ENCODE measurements at regions not wholly inside any gene's neighbourhood (a gene's known extent, or its start where the extent isn't known, plus 50 kb on each side); places are given as distances from the start of the nearest gene placed in this dataset.

DNA sequence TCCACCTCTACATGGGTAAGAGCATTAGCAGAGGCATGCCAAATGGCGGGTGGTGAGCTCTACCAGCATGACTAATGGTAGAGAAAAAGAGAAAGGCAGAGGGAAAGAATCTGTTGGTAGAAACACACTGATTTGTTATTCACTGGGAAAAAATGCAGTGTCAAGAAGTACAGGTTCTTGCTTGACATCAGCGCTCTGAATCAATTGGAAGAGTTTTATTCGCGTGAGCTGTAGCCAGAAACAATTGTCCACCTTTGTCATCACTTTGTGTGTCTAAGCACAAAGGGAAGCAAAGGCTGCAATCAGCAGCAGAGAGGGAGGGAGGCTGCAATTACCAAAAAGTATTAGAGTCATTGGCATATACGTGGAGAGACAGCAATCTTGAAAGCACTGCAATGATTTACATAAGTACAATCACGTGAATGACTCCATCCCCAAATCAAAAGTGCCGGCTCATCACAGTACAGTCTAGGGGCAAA, 67.7 kb upstream of the HS3ST1 start:
- H3K36me3 ChIP-seq (ENCODE audit: insufficient read depth): no peaks in the 10 kb centered on the region
- DNase-seq (ENCODE audit: low spot score): no peak
- no peak for ATAC-seq

More for the DNA sequence above, 67.7 kb upstream of the HS3ST1 start:
- no peak overlapping the region for H3K4me2 ChIP-seq
- H3K4me1 ChIP-seq (ENCODE audit: insufficient read depth): no peaks in the 10 kb centered on the region
- no peaks in the 10 kb centered on the region for H3K79me2 ChIP-seq (replicated peaks; ENCODE audit: insufficient read depth)
- no peaks in the 10 kb centered on the region for H3K9me2 ChIP-seq (ENCODE audit: insufficient read depth)
- TF ChIP-seq, protein P1, sequence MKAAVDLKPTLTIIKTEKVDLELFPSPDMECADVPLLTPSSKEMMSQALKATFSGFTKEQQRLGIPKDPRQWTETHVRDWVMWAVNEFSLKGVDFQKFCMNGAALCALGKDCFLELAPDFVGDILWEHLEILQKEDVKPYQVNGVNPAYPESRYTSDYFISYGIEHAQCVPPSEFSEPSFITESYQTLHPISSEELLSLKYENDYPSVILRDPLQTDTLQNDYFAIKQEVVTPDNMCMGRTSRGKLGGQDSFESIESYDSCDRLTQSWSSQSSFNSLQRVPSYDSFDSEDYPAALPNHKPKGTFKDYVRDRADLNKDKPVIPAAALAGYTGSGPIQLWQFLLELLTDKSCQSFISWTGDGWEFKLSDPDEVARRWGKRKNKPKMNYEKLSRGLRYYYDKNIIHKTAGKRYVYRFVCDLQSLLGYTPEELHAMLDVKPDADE (IDR thresholded peaks at IDR 0.05): no peak
- TF ChIP-seq JUNB (IDR thresholded peaks at IDR 0.05; ENCODE audit: unreplicated experiment) (no peak), NANOG (IDR thresholded peaks at IDR 0.05; ENCODE audit: borderline replicate concordance) (no peak), CREB1 (CRISPR knock-in tag; IDR thresholded peaks at IDR 0.05; ENCODE audit: low read depth) (no peak), ZNF114 (CRISPR knock-in tag; IDR thresholded peaks at IDR 0.05) (no peak), EZH2phosphoT487 (IDR thresholded peaks at IDR 0.05; ENCODE audit: unreplicated experiment) (no peak), ZNF331 (CRISPR knock-in tag; IDR thresholded peaks at IDR 0.05; ENCODE audit: low read depth) (no peak), STAT1 (IDR thresholded peaks at IDR 0.05; ENCODE audit: unreplicated experiment) (no peak), EZH2 (IDR thresholded peaks at IDR 0.05; ENCODE audit: low read depth, unreplicated experiment) (no peak), POLR2AphosphoS5 (IDR thresholded peaks at IDR 0.05; ENCODE audit: low read depth) (no peak)
- TF ChIP-seq, protein P2, sequence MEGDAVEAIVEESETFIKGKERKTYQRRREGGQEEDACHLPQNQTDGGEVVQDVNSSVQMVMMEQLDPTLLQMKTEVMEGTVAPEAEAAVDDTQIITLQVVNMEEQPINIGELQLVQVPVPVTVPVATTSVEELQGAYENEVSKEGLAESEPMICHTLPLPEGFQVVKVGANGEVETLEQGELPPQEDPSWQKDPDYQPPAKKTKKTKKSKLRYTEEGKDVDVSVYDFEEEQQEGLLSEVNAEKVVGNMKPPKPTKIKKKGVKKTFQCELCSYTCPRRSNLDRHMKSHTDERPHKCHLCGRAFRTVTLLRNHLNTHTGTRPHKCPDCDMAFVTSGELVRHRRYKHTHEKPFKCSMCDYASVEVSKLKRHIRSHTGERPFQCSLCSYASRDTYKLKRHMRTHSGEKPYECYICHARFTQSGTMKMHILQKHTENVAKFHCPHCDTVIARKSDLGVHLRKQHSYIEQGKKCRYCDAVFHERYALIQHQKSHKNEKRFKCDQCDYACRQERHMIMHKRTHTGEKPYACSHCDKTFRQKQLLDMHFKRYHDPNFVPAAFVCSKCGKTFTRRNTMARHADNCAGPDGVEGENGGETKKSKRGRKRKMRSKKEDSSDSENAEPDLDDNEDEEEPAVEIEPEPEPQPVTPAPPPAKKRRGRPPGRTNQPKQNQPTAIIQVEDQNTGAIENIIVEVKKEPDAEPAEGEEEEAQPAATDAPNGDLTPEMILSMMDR (conservative IDR thresholded peaks at IDR 0.05; ENCODE audit: low read depth in 2 of 2): no peak
- TF ChIP-seq, protein P3, sequence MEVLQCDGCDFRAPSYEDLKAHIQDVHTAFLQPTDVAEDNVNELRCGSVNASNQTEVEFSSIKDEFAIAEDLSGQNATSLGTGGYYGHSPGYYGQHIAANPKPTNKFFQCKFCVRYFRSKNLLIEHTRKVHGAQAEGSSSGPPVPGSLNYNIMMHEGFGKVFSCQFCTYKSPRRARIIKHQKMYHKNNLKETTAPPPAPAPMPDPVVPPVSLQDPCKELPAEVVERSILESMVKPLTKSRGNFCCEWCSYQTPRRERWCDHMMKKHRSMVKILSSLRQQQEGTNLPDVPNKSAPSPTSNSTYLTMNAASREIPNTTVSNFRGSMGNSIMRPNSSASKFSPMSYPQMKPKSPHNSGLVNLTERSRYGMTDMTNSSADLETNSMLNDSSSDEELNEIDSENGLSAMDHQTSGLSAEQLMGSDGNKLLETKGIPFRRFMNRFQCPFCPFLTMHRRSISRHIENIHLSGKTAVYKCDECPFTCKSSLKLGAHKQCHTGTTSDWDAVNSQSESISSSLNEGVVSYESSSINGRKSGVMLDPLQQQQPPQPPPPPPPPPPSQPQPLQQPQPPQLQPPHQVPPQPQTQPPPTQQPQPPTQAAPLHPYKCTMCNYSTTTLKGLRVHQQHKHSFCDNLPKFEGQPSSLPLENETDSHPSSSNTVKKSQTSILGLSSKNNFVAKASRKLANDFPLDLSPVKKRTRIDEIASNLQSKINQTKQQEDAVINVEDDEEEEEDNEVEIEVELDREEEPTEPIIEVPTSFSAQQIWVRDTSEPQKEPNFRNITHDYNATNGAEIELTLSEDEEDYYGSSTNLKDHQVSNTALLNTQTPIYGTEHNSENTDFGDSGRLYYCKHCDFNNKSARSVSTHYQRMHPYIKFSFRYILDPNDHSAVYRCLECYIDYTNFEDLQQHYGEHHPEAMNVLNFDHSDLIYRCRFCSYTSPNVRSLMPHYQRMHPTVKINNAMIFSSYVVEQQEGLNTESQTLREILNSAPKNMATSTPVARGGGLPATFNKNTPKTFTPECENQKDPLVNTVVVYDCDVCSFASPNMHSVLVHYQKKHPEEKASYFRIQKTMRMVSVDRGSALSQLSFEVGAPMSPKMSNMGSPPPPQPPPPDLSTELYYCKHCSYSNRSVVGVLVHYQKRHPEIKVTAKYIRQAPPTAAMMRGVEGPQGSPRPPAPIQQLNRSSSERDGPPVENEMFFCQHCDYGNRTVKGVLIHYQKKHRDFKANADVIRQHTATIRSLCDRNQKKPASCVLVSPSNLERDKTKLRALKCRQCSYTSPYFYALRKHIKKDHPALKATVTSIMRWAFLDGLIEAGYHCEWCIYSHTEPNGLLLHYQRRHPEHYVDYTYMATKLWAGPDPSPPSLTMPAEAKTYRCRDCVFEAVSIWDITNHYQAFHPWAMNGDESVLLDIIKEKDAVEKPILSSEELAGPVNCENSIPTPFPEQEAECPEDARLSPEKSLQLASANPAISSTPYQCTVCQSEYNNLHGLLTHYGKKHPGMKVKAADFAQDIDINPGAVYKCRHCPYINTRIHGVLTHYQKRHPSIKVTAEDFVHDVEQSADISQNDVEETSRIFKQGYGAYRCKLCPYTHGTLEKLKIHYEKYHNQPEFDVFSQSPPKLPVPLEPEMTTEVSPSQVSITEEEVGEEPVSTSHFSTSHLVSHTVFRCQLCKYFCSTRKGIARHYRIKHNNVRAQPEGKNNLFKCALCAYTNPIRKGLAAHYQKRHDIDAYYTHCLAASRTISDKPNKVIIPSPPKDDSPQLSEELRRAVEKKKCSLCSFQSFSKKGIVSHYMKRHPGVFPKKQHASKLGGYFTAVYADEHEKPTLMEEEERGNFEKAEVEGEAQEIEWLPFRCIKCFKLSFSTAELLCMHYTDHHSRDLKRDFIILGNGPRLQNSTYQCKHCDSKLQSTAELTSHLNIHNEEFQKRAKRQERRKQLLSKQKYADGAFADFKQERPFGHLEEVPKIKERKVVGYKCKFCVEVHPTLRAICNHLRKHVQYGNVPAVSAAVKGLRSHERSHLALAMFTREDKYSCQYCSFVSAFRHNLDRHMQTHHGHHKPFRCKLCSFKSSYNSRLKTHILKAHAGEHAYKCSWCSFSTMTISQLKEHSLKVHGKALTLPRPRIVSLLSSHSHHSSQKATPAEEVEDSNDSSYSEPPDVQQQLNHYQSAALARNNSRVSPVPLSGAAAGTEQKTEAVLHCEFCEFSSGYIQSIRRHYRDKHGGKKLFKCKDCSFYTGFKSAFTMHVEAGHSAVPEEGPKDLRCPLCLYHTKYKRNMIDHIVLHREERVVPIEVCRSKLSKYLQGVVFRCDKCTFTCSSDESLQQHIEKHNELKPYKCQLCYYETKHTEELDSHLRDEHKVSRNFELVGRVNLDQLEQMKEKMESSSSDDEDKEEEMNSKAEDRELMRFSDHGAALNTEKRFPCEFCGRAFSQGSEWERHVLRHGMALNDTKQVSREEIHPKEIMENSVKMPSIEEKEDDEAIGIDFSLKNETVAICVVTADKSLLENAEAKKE (CRISPR knock-in tag; IDR thresholded peaks at IDR 0.05): no peak
- Mint-ChIP-seq H3K36me3 (ENCODE audit: low read depth) (peaks cover 3% of the 10 kb centered on the region; the same call in 1 of the 3 replicates), H3K4me1 (peaks cover 5% of the 10 kb centered on the region; the same call in 1 of the 3 replicates), H3K9me3 (peaks cover 9% of the 10 kb centered on the region; the same call in 2 of the 3 replicates), H3K27me3 (ENCODE audit: insufficient read depth, low read depth, poor library complexity) (no peaks in the 10 kb centered on the region), H3K4me3 (no peak overlapping the region), H3K27ac (no peak overlapping the region; the same call in 1 of the 2 replicates)
- H3F3A ChIP-seq (replicated peaks; ENCODE audit: low read depth): no peaks in the 10 kb centered on the region
- H3K27me3 ChIP-seq (ENCODE audit: insufficient read depth): no peaks in the 10 kb centered on the region
- H4K20me1 ChIP-seq (replicated peaks; ENCODE audit: insufficient read depth): no peaks in the 10 kb centered on the region
- no peak overlapping the region for H3K4me3 ChIP-seq
- H3K27ac ChIP-seq (ENCODE audit: low read depth): no peak overlapping the region
- H2AFZ ChIP-seq: peak overlapping the region; percentile 72; the same call in 1 of the 2 replicates
